HUES6 (cell line): ENCODE measurements at regions not wholly inside any gene's neighbourhood (a gene's known extent, or its start where the extent isn't known, plus 50 kb on each side); places are given as distances from the start of the nearest gene placed in this dataset.

Experiments
- H3K27ac ChIP-seq: 2 replicates; pipeline ENCODE4 v1.7.0; 2013; ENCODE audit warnings: low read depth, mild to moderate bottlenecking, low read length, inconsistent platforms
- H3K27me3 ChIP-seq: 2 replicates; pipeline ENCODE4 v1.6.1; 2013; ENCODE audit warnings: low read length; ENCODE audit not compliant: control insufficient read depth, insufficient read depth
- H3K36me3 ChIP-seq: 2 replicates; pipeline ENCODE4 v1.6.1; 2013; ENCODE audit warnings: low read length; ENCODE audit not compliant: control insufficient read depth, insufficient read depth
- H3K4me1 ChIP-seq: 2 replicates; pipeline ENCODE4 v1.6.1; 2013; ENCODE audit warnings: low read length; ENCODE audit not compliant: control insufficient read depth, insufficient read depth
- H3K4me3 ChIP-seq: 2 replicates; pipeline ENCODE4 v1.5.1; 2013; ENCODE audit warnings: low read depth, low read length
- H3K9ac ChIP-seq: one replicate; pipeline ENCODE4 v1.6.1; 2013; ENCODE audit warnings: mild to moderate bottlenecking, low read length
- H3K9me3 ChIP-seq: 2 replicates; pipeline ENCODE4 v1.6.1; 2013; ENCODE audit warnings: low read depth, low read length; ENCODE audit not compliant: control insufficient read depth, insufficient read depth

DNA sequence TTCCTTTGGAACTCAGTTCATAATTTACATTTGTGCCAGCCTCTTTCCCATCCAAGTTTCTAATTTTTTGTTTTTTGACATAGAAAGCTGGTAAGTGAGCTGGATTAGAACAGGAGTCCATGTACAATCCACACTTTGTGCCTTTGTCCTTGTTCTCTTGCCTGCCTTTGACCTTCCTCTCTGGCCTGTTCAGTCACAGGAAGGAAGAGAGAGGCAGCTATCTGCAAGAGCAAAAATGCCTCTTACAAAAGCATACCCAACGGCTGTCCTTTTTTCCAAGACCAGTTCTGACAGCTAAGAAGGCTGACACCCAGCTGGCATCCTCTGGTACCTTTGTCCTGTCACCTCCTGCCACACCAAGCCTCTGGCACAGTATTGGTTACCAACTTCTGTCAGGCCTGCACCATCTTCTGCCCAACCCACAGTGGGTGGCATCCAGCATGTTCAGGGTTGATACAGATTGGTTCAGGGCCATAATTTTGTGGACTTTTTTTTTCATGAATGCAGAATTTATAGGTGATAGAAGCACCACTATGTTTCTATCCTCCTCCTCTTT, 133.7 kb upstream of the KLF14 start:
- no peaks in the 10 kb centered on the region for H3K27me3 ChIP-seq

DNA sequence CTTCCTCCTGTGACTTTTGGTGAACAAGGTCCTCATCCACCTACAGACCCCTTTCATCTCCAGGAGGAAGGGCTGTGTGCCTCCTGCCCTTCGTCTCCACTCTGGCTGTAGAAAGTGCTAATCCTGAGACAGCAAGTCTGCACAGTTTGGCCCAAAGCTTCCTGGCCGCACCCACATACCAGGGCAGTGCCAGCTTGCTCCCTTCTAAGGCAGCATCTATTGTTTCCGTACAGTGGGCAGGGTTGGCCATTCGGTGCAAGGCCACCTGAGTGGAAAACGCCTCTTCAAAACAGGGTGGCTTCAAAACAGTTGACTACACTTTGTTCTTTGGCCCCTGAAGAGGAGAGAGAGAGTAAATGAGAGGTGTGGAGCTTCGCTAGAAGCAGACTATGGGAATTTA, 134.1 kb upstream of the KLF14 start:
- Histone ChIP-seq H3K36me3 (no peaks in the 10 kb centered on the region), H3K27me3 (no peaks in the 10 kb centered on the region), H3K9ac (no peak overlapping the region), H3K4me3 (no peak overlapping the region), H3K9me3 (no peaks in the 10 kb centered on the region), H3K4me1 (no peaks in the 10 kb centered on the region), H3K27ac (no peak overlapping the region)

More for the DNA sequence above, 133.7 kb upstream of the KLF14 start:
- no peak overlapping the region for H3K4me3 ChIP-seq
- H3K27ac ChIP-seq = no peak overlapping the region
- no peaks in the 10 kb centered on the region for H3K36me3 ChIP-seq
- no peaks in the 10 kb centered on the region; the same call in 1 of the 2 replicates for H3K9me3 ChIP-seq
- H3K9ac ChIP-seq = no peak overlapping the region
- no peaks in the 10 kb centered on the region for H3K4me1 ChIP-seq

DNA sequence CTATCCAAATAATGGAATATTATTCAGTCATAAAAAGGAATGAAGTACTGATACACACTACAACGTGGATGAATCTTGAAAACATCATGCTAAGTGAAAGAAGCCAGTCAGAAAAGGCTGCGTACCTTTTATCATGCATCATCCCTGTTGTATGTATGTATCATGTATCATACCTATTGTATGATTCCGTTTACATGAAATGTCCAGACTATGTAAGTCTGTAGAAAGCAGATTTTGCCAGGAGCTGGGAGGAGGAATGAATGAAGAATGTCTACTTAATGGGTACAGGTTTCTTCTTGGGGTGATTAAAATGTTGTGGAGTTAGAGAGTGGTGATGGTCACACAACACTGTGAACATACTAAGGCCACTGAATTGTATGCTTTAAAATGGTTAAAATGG, 135.9 kb upstream of the KLF14 start:
- no peaks in the 10 kb centered on the region for H3K4me1 ChIP-seq
- H3K27ac ChIP-seq = no peak overlapping the region
- H3K9ac ChIP-seq = no peak overlapping the region
- no peaks in the 10 kb centered on the region for H3K9me3 ChIP-seq
- no peaks in the 10 kb centered on the region for H3K27me3 ChIP-seq
- no peak overlapping the region for H3K4me3 ChIP-seq
- H3K36me3 ChIP-seq = no peaks in the 10 kb centered on the region

DNA sequence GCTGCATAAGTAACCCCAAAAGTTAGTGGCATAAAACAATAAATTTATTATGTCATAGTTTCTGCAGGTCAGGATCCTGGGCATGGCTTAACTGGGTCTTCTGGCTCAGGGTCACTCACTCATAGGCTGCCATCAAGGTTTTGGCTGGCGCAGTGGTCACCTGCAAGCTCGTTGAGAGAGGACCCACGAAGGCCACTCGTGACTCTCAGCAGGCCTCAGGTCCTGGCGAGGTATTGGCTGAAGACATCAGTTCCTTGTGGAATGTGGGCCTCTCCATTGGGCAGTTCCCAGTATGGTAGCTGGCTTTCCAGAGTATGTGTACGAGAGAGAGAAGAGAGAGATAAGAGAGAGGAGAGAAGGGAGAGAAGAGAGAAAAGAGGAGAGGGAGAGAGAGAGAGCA, 138.3 kb upstream of the KLF14 start:
- no peaks in the 10 kb centered on the region for H3K9me3 ChIP-seq
- no peaks in the 10 kb centered on the region for H3K27me3 ChIP-seq
- peaks cover 5% of the 10 kb centered on the region; the same call in 1 of the 2 replicates for H3K4me1 ChIP-seq
- no peak overlapping the region for H3K9ac ChIP-seq
- H3K4me3 ChIP-seq = no peak overlapping the region
- no peak overlapping the region for H3K27ac ChIP-seq
- H3K36me3 ChIP-seq = no peaks in the 10 kb centered on the region

DNA sequence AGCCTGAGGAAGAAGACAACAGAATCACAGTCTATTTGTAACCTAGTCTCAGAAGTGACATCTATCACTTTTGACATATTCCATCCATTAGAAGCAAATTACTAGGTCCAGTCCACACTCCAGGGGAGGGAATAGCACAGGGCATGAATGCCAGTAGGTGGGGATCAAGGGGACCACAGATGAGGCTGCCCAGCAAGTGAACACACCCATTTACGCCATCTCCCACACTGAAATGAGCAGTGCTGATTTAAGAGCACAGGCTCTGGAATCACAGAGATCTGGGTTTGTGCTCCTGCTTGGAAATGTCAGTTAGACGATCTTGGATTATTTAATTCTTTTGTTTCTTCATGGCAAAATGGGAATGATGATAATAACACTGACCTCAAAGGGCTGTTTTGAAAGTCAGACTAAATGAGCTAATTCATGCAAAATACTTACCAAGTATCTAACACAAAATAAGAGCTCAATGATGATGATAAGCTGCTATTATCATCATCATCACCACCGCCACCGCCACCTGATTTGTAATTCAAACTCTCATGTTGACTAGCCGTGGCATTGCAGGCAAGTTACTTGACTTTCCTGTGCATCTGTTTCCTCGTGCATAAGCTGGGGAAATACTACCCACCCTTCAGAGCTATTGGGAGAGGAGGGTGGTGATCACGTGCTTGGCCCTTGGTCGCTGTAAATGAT, 138.9 kb upstream of the KLF14 start:
- no peaks in the 10 kb centered on the region for H3K9me3 ChIP-seq
- no peak overlapping the region for H3K27ac ChIP-seq
- no peak overlapping the region for H3K4me3 ChIP-seq
- peaks cover 5% of the 10 kb centered on the region; the same call in 1 of the 2 replicates for H3K4me1 ChIP-seq
- H3K9ac ChIP-seq = no peak overlapping the region
- H3K36me3 ChIP-seq = no peaks in the 10 kb centered on the region
- H3K27me3 ChIP-seq = no peaks in the 10 kb centered on the region

DNA sequence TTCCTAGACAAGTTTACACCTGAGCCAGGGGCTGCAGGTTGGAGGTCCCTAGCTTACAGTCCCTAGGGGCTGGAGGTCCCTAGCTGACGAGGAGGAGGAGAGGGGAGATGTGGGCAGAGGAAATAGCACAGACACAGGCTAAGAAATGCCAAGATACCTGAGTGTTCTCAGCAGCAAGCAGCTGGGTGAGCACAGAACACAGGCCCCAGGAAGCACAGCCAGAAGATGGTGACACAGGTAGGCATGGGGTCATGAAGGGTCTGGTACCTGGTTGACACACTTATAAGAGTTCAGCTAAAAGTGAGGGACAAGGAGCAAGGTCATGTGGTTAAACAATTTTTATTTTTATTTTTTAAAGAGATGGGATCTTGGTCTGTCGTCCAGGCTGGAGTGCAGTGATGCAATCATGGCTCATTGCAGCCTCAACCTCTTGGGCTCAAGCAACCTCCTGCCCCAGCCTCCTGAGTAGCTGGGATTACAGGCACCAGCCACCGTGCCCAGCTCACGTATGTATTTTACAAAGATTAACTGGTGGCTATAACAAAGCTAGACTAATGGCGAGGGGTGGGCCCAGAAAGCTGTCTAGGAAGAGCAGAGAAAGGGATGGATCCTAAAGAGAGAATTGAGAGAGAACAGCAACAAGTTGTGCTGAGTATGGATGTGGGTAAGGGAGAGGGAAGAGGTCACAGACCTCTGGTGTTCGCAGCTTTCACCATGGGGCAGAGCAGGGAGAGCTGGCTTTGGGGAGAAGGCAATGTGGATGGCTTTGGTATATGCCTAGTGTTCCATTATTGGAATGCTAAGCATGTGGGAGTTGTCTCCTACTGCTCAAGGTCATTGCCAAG, 140.3 kb upstream of the KLF14 start:
- H3K9me3 ChIP-seq = no peaks in the 10 kb centered on the region
- peaks cover 11% of the 10 kb centered on the region; the same call in 1 of the 2 replicates for H3K4me1 ChIP-seq
- no peaks in the 10 kb centered on the region for H3K27me3 ChIP-seq
- H3K36me3 ChIP-seq = no peaks in the 10 kb centered on the region
- H3K4me3 ChIP-seq = no peak overlapping the region
- H3K27ac ChIP-seq = no peak overlapping the region
- H3K9ac ChIP-seq = no peak overlapping the region

DNA sequence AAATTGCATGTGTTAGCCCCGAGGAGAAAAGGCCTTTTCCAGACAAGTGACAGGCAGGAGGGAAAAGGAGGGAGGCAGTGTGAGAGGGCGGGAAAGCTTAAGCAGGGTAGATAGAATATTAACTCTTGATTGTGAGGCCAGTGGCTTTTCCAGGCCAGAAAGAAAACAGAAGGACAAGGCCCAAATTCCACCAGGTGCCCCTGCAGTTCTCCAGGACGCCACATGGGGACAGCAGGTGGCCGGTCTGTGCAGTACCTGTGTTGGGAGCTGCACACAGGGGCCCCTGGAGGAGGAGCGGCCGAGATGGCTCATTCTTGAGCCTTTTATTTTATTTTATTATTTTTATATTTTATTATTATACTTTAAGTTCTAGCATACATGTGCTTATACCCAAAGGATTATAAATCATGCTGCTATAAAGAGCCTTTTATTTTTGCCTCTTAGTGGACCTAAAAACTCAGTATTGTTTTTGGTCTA, 141.3 kb upstream of the KLF14 start:
- no peak overlapping the region for H3K4me3 ChIP-seq
- H3K9ac ChIP-seq = no peak overlapping the region
- no peaks in the 10 kb centered on the region for H3K27me3 ChIP-seq
- no peak overlapping the region for H3K27ac ChIP-seq
- peaks cover 13% of the 10 kb centered on the region; the same call in 1 of the 2 replicates for H3K4me1 ChIP-seq
- no peaks in the 10 kb centered on the region for H3K9me3 ChIP-seq
- H3K36me3 ChIP-seq = no peaks in the 10 kb centered on the region

DNA sequence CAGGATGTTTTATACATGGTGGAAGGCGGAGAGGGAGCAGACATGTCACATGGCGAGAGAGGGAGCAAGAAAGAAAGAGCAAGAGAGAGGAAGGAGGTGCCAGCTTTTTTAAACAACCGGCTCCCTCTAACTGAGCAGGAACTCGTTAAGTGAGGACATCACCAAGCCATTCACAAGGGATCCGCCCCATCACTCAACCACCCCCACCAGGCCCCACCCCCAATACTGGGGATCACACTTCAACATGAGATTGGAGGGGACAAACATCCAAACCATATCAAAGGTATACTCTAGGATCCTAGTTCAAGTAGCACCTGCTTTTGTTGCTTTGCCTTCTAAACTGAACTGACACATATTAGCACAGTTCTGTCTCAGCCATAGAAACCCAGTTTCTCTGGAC, 141.9 kb upstream of the KLF14 start:
- H3K27ac ChIP-seq = no peak overlapping the region
- H3K9ac ChIP-seq = no peak overlapping the region
- H3K4me1 ChIP-seq = peaks cover 13% of the 10 kb centered on the region; the same call in 1 of the 2 replicates
- no peak overlapping the region for H3K4me3 ChIP-seq
- no peaks in the 10 kb centered on the region for H3K9me3 ChIP-seq
- no peaks in the 10 kb centered on the region for H3K36me3 ChIP-seq
- H3K27me3 ChIP-seq = no peaks in the 10 kb centered on the region

DNA sequence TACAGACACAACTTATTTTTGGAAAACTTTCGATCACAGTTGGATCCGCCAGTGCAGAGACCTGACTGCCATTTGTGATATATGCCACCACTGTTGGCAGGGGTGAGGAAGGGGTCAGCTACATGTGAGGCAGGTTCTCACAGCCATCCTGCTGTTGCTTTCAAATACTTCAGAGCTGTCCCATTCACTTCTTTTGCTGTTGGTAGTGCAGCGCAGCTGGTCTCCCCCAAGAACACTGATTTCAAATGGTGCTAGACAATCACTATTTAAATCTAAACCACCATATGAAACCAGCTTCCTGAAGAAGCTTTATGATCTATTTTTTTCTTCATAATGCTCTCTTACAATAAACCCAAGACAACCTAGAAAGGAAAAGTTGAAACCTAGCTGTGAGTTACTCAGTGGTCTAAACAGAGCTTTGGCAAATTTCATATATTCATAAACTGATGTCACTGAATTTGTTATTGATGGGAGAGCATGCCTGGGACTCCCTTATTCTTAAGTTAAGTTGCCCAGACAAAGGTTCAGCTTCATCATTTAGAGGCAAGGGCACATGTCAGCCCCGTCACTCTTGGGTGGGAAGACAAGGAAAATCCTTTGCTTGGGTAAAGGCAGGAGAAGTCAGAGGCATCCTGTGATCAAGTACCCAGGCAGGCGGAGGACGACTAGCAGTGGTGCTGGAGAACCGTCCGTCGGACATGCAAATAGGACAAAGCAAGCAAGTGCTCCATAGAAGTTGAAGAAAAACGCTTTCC, 143.4 kb upstream of the KLF14 start:
- Histone ChIP-seq H3K27ac (no peak overlapping the region), H3K9ac (no peak overlapping the region), H3K27me3 (no peaks in the 10 kb centered on the region), H3K36me3 (0 out of 2 replicates have a peak, but pooled peaks cover 4% of the 10 kb centered on the region), H3K4me1 (peaks cover 13% of the 10 kb centered on the region; the same call in 1 of the 2 replicates), H3K9me3 (no peaks in the 10 kb centered on the region), H3K4me3 (no peak overlapping the region)

DNA sequence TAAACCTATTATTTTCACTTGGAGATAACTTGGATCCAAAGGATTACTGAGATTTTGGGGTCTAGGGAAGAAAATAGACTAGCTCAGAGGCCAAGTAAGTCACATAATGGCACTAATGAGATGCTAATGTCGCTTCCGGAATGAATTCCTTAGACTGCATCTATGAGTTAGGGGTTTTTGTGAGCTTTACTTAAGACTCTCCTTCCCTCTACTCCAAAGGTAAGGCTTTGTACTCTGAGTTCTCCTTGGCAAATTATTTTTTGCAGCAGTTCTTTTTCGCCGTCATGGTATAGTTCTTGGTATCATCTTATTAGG, 143.9 kb upstream of the KLF14 start:
- Histone ChIP-seq H3K27ac (no peak overlapping the region), H3K36me3 (0 out of 2 replicates have a peak, but pooled peaks cover 4% of the 10 kb centered on the region), H3K9ac (no peak overlapping the region), H3K4me3 (no peak overlapping the region), H3K27me3 (no peaks in the 10 kb centered on the region), H3K9me3 (no peaks in the 10 kb centered on the region), H3K4me1 (peaks cover 13% of the 10 kb centered on the region; the same call in 1 of the 2 replicates)
